Bone marrow (tissue), 2 donors: ENCODE measurements at regions not wholly inside any gene's neighbourhood (a gene's known extent, or its start where the extent isn't known, plus 50 kb on each side); places are given as distances from the start of the nearest gene placed in this dataset.

Source experiments
- DNase-seq, 2 donors: peaks; one replicate each; lab custom pipeline; 2025; lab: John Stamatoyannopoulos, UW

DNA sequence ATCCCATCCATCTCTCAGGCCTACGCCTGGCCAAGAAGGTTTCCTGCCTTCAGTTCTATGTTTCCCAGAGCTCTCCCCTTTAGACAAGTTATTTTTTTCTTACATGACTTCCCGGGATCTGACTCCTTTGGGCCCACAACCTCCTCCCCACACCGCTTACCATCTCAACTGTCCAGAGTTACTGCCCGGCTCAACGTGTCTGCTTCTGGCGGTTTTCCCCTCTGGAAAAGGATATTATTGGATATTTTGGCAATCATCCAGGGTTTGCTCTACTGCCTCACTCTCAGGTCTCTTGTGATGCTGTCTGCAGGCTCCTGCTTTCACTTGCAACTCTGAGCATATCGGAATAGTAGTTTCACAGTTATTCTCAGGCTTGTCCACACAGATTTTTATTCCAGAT is 318.2 kb upstream of the CAMK1G start:
- DNase-seq, result no peak

DNA sequence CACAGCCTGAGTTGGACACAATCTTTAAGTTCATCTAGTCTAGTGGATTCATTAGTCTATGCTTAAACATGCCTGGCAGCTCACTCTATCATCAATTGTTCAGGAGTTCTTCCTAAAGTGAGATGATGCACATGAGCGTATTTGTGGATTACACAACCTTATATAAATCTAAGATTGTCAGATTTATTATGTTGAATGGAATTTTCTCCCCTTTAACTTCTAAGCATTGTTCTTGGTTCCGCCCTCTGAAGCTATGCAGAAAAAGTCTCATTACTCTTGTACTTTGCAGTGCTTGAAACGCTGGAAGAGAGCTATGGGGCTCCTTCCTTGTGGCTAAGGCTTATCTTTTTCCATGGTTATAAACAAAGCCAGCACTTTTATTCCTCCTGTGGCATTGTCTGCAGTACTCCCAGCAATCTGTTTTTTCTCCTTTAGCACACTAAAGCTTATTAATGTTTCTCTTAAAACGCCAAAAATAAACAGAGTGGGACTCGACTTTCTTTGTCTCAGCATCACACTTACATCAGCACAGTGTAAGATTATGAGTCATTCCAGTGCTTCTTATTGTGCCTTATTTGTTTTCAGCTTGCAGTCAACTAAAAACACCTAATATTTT is 316.8 kb upstream of the CAMK1G start:
- no peak for DNase-seq

- no peak for DNase-seq
These were observed 315.5 kb upstream of the CAMK1G start for GRCh38 chr1:209267968-209268367.

DNA sequence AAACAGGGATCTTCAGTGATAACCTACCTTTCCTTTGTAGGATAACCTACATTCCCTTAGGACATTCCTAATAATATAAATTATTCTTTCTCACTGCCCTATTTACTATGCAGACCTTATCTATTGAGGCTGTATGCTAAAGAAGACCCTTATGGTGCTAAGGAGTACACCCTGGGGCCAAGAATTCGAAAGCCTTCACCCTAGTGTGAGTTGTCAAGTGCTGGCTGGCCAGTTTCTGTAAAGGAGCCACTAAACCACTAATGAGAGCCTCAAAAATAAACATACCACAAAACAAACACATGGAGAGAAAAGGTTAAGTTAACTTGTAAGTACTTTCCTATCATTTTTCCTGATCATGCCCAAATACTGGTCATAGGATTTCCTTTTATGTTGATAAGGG is 315.0 kb upstream of the CAMK1G start:
- no peak for DNase-seq

DNA sequence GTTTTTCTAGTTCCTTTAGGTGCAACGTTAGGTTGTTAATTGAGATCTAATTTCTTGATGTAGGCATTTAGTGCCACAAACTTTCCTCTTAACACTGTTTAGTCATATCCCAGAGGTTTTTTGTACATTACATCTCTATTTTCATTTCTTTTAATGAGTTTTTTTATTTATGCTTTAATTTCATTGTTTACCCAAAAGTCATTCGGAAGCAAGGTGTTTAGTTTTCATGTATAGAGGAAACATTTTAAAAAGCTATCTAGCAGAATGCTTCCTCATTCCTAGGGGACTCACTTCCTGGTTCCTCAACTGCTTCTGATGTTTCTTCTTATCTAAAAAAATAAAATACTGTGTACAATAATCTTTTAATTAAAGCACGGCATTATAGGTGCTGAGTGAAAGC is 307.2 kb upstream of the CAMK1G start:
- DNase-seq, result no peak

DNA sequence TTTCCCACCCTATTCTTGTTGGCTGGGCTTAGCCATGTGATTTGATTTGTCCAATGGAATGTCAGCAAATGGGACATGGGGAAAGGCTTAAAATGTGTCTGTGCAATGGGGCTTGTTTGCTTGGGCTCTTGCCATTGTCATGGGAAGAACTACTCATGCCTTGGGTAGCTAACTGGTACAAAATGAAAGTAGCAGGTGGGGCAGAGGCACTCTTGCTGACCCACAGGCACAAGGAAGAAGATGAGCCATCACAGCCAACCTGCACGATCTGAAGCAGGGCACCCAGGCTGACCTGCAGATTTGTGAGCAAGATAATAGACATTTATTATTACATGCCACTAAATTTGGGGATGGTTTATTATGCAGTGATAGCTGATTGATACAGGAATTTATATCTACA is 305.9 kb upstream of the CAMK1G start:
- DNase-seq, result no peak

DNA sequence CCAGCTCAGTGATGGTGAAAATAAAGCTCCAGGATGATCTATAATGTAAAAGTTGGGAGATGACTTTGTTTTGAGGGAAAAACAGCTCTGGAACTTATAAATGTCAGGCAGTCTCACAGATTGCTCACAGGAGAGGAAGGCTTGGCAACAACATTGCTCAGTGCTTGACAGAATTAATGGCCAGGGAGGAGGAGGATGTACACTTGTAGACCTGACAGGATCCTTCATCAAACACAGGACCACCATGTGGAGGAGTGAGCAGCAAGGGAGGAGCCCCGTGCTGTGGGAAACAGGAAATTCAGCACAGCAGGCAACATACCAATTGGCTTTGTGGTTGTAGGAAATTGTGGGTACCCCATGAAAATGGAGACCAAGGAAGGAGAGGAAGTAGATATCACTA is 291.8 kb upstream of the CAMK1G start:
- no peak for DNase-seq

GRCh38 chr1:209302779-209303568 is 280.5 kb upstream of the CAMK1G start:
- DNase-seq, result no peak

DNA sequence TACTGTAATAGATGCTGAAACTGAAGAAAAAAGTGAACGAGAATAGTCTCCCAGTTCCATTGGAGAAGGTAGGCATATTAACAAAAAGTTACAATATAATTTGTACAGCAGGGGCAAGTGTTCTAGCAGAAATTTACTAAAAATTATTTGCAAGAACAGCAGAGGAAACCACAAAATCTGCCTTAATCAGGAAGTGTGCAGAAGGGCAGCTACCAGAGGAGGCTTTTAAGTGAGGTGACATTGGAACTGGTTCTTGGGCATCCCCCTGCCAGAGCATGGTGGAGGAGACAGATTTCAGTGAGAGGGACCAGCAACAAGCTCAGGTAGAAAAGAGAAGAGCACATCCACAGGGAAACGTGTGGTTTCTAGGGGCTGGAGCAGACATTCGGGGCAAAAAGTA is 279.3 kb upstream of the CAMK1G start:
- no peak for DNase-seq

DNA sequence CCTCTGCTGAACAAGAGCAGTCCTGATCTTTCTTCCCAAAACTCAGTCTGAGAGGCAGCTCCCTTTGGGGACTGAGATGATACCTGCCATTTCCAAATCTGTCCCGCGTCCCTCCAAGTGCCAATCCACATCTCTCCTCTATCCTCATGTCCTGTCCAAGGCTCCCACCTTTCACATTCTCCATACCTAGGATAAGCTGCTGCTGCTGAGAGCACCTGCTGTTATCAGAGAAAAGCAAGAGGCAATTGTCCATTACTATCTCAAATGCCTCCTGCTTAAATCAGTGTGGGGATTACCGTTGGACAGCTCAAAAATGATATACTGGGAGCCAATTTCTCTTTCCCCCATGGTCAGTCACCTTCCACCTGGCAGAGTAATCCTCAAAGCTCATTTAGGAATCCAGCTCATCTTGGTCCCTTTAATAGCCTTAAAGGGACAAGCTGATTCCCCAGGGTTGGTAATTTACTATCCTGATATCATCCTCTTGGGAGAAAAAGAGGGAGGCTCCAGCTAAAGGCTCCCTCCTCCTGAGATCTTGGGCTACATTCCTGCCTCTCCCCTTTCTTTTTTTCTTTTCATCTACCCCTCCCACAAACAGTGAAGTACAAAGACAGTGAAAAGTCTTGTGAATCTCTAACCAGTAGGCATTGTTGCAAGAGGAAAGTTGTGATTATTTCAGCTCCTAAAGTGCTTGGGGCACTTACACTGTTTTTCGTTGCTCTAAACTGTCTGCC is 278.1 kb upstream of the CAMK1G start:
- DNase-seq, result no peak

- no peak for DNase-seq
These were observed 275.7 kb upstream of the CAMK1G start for GRCh38 chr1:209307846-209308245.

GRCh38 chr1:209309198-209309597 is 274.3 kb upstream of the CAMK1G start:
- DNase-seq, result no peak

DNA sequence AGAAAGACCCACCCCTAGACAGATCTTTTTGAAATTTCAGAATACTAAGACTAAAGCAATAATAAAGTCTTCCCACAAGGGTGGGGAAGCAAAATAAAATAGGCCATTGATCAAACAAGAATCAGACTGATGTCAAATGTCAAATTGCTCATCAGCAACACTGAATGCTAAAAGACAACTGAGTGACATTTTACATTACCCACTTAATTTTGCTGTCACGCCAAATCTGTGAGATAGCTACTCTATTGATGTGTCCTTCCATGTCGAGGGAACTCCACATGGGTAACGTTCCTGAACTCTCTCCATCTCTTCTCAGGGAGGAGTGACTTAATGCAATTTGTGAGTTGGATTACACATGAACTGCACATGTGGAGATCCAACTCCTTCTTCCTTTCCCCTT is 271.7 kb upstream of the CAMK1G start:
- DNase-seq, result no peak

- no peak for DNase-seq
These were observed 266.6 kb upstream of the CAMK1G start for GRCh38 chr1:209316929-209317328.

DNA sequence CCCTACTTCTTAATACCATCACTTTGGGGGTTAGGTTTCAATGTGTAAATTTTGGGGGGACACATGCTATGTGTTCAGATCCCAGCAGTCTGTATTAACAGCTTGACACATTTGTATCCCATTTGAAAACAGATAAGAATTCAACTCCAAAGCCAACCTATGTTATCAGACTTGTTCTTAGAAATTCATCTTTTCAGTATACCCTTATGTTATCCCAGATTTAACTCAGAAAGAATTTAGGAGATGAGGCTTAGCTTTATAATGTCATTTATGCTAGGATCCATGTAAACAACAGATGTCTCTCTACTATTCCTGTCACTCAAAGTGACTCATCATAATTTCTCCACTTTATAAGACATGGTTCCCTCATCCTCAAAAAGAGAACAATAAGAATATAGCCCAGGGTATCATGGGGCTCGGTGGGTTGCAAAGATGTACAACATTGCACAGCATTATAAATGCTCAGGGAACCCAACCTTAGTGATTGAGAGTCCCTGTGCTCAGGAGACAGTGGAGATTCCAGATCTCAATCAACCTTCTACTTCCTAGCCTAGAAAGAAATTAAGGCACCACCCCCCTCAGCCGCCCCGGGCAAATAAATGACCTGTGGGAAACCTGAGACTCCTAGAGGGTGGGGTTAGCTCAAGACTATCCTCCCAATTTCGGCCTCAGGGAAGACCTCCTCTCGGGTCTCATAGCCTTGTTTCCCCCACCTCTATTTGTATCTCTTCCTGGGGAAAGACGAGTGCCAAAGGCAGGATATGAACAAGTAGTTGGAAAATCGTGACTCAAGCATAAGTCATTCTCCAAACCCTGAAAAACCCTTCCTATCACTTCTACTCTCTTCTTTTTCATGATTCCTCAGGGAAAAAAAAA is 265.1 kb upstream of the CAMK1G start:
- no peak for DNase-seq

GRCh38 chr1:209319057-209319432 is 264.5 kb upstream of the CAMK1G start:
- DNase-seq, result no peak

DNA sequence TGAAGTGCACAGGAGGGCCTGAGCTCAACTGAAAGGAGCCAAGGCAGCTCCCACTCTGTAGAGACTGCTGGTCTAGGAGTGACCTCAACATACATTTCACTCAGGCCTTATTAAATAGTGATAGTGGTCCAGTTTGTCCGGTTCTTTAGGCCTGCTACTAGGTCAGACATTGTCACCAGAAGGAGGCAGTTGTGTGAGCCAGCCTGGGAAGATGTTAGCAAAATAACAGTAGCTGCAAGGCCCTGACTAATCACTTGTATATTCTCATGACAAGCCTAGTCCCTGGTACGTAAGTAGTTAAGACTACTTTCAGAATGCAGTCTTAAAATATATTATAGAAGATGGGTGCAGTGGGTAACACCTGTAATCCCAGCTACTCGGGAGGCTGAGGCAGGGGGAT is 264.0 kb upstream of the CAMK1G start:
- DNase-seq, result no peak

DNA sequence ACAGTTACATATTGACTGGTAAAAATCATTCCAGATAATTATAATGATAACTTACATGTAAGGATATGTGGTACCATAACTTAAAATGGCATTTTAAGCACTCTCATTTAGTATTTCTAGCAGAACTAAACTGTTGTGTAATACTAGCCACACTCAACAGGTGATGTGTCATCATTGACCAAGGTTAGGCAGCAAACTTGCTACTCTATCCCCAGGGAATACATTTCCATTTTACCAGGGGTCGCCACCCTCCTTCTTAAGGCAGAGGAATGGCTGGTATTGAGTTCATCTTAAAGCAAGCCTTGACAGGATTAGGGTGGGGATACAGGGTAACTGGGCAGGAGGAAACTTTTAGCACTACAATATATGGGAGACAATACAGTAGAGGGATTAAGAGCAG is 259.8 kb upstream of the CAMK1G start:
- DNase-seq, result no peak

DNA sequence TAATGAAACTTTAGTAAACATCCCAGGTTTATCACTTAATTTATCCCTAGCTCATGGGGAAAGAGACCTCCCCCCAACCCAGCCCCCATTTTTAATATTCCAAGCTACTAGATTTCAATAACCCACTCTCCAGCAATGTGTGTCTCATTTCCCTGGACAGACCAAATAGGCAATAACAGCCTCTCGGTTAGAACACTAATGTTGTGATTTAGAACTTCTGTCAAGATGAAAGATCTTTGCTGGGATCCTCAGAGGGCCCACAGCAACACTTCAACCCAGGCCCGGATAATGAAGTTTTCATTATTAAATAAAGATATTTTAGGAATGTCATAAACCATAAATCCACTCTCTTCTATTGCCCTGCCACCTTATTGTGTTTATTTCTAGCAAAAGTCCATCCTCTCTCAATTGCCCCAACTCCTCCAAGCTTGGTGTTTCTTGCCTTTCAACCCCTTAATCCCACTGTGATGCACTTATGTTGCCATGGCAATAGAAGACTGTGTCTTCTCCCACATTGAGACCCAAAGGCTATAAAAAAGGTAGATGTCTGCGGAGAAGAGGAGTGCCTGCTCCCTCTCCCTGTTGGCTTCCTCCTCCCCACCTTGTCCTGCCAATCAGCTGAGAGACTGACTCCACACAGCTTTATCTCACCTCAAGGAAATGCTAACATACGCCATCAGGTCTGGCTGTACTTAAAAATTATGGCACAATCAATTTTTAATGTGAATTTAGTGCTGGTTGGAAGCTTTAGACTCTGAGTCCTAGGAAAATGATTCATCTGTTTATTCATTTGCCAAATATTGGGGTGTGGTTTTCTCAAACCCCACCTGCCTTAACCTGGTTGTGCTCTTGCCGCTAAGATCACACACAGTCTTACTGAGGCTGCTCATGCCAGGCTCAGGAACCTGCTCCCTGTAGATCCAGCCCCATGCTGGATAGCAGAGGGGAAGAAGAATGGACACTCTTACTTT is 258.3 kb upstream of the CAMK1G start:
- DNase-seq, result no peak

- no peak for DNase-seq
These were observed 257.4 kb upstream of the CAMK1G start for GRCh38 chr1:209326076-209326475.

DNA sequence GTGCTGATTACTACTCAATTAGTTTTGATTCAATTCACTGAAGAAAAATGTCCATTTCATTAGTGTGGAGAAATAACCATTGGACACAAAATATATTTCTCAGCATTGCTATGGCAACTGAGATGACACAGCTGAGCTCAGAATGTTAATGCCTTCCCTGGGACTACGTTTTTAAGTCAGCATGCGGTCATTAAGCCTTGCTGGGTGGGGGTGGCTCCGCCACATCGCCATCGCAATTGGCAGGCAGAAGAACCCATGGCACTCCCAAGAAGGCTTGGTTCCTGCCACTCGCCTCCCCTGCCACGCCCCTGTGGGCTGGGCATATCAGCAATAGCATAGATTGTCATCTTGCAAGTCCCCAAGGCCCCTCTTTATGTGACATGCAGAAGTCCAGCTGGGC is 256.7 kb upstream of the CAMK1G start:
- DNase-seq, result no peak
